CD4-positive, alpha-beta T cell treated with Interleukin-1 beta for 1 hour (primary cell): ENCODE measurements at regions not wholly inside any gene's neighbourhood (a gene's known extent, or its start where the extent isn't known, plus 50 kb on each side); places are given as distances from the start of the nearest gene placed in this dataset.
"Not testable (repeated sequence)": the region's sequence is repeated elsewhere in the genome, so short reads cannot be mapped to it uniquely, and the experiment has no call there.

Experiments used
- DNase-seq, 2 donors: peaks; one replicate each; pipeline ENCODE4 v3.0.0-alpha.2; 2020 to 2022

- DNase-seq: no peak
Observed at GRCh38 chr4:60938621-60939020, 261.5 kb upstream of the ADGRL3 start.

- no peak for DNase-seq
Observed at GRCh38 chr4:60944060-60944459, 256.1 kb upstream of the ADGRL3 start.

- no peak for DNase-seq
Observed at GRCh38 chr4:60945641-60946040, 254.5 kb upstream of the ADGRL3 start.

- no peak for DNase-seq
Observed at GRCh38 chr4:60948008-60948407, 252.1 kb upstream of the ADGRL3 start.

GRCh38 chr4:60952921-60953320 lies 247.2 kb upstream of the ADGRL3 start:
- no peak for DNase-seq

GRCh38 chr4:60953826-60954225 lies 246.3 kb upstream of the ADGRL3 start:
- DNase-seq: no peak

- no peak for DNase-seq
Observed at GRCh38 chr4:60962286-60962685, 237.8 kb upstream of the ADGRL3 start.

- no peak for DNase-seq
Observed at GRCh38 chr4:60981534-60981933, 218.6 kb upstream of the ADGRL3 start.

- no peak for DNase-seq
Observed at GRCh38 chr4:60989141-60989540, 211.0 kb upstream of the ADGRL3 start.

- DNase-seq: no peak
Observed at GRCh38 chr4:60992037-60992436, 208.1 kb upstream of the ADGRL3 start.

- DNase-seq: no peak
Observed at GRCh38 chr4:61003301-61003700, 196.8 kb upstream of the ADGRL3 start.

- DNase-seq: no peak
Observed at GRCh38 chr4:61004651-61005170, 195.4 kb upstream of the ADGRL3 start.

- DNase-seq: no peak
Observed at GRCh38 chr4:61011051-61011450, 189.1 kb upstream of the ADGRL3 start.

- DNase-seq: not testable (repeated sequence)
Observed at GRCh38 chr4:61011936-61012335, 188.2 kb upstream of the ADGRL3 start.

- DNase-seq: no peak
Observed at GRCh38 chr4:61024610-61025009, 175.5 kb upstream of the ADGRL3 start.

- DNase-seq: no peak
Observed at GRCh38 chr4:61027939-61028338, 172.2 kb upstream of the ADGRL3 start.

- no peak for DNase-seq
Observed at GRCh38 chr4:61036071-61036684, 163.9 kb upstream of the ADGRL3 start.

GRCh38 chr4:61041527-61041926 lies 158.6 kb upstream of the ADGRL3 start:
- no peak for DNase-seq

- DNase-seq: no peak
Observed at GRCh38 chr4:61044837-61045236, 155.3 kb upstream of the ADGRL3 start.

GRCh38 chr4:61049018-61049417 lies 151.1 kb upstream of the ADGRL3 start:
- no peak for DNase-seq

- no peak for DNase-seq
Observed at GRCh38 chr4:61067381-61067780, 132.7 kb upstream of the ADGRL3 start.

GRCh38 chr4:61068060-61068459 lies 132.1 kb upstream of the ADGRL3 start:
- no peak for DNase-seq

- no peak for DNase-seq
Observed at GRCh38 chr4:61068745-61069144, 131.4 kb upstream of the ADGRL3 start.

- DNase-seq: no peak
Observed at GRCh38 chr4:61070269-61070668, 129.9 kb upstream of the ADGRL3 start.

- no peak for DNase-seq
Observed at GRCh38 chr4:61079427-61079826, 120.7 kb upstream of the ADGRL3 start.
